Endothelial cell of umbilical vein (primary cell): ENCODE measurements at regions not wholly inside any gene's neighbourhood (a gene's known extent, or its start where the extent isn't known, plus 50 kb on each side); places are given as distances from the start of the nearest gene placed in this dataset.

Experiments used
- BruUV-seq: library from RNA; stranded (reverse); fragments of 400-500 nt; replicated peaks from 2 replicates; lab custom pipeline; 2021; lab: Mats Ljungman, UMichigan
- CTCF ChIA-PET: fragments of 300-600, 350-600 bp; sonication (Branson Sonifier 250); formaldehyde crosslinking; loops from one replicate; lab custom pipeline; 2021; ENCODE audit warnings: antibody characterized with exemption, inconsistent platforms; lab: Charles Lee
- POLR2A ChIA-PET: fragments of 300-600, 350-600 bp; sonication (Branson Sonifier 250); formaldehyde crosslinking; loops from one replicate; lab custom pipeline; 2021; ENCODE audit warnings: antibody characterized with exemption, inconsistent platforms; lab: Charles Lee
- DNase-seq: peaks from one replicate; pipeline ENCODE4 v3.0.0-alpha.2; 2011; ENCODE audit warnings: low read depth, low spot score
- FAIRE-seq: peaks from 2 replicates; lab custom pipeline; 2011; peaks lifted over from hg19 to GRCh38; lab: Jason Lieb, UNC
- H2AFZ ChIP-seq: 2 replicates; pipeline ENCODE4 v1.6.0; 2012; ENCODE audit warnings: low read depth, low read length, control low read depth, inconsistent platforms
- H3K27ac ChIP-seq: 2 replicates; pipeline ENCODE4 v1.5.1; 2011; ENCODE audit warnings: low read depth, mild to moderate bottlenecking, control low read depth, low read length, moderate library complexity; ENCODE audit not compliant: insufficient read depth
- H3K27me3 ChIP-seq, 2 experiments: 2 replicates each; pipeline versions ENCODE4 v1.6.0 to v1.6.1; 2011; ENCODE audit warnings: low read length in 2 of 2, mixed read lengths in 1 of 2; ENCODE audit not compliant: control insufficient read depth in 2 of 2, insufficient read depth in 2 of 2
- H3K36me3 ChIP-seq, 2 experiments: 2 replicates in 1 of 2; 3 replicates in 1 of 2; pipeline ENCODE4 v1.5.1; 2011; ENCODE audit warnings: low read length in 2 of 2, mild to moderate bottlenecking in 1 of 2, moderate library complexity in 1 of 2; ENCODE audit not compliant: control insufficient read depth in 2 of 2, insufficient read depth in 2 of 2; ENCODE audit errors: extremely low read depth in 1 of 2
- H3K4me1 ChIP-seq: 3 replicates; pipeline ENCODE4 v1.5.1; 2011; ENCODE audit warnings: mild to moderate bottlenecking, low read length; ENCODE audit not compliant: control insufficient read depth, insufficient read depth; ENCODE audit errors: extremely low read depth
- H3K4me2 ChIP-seq: 2 replicates; pipeline ENCODE4 v1.6.1; 2011; ENCODE audit warnings: low read length, control low read depth, mixed read lengths; ENCODE audit not compliant: insufficient read depth
- H3K4me3 ChIP-seq, 3 experiments: fragments of 200-600 bp in 1 of 3; sonication (generic), shearing (Covaris generic) in 1 of 3; replicated peaks in 1 of 3; 2 replicates each; pipeline ENCODE4 v1.5.1; 2011 to 2016; ENCODE audit warnings: control low read depth in 3 of 3, low read length in 3 of 3, mild to moderate bottlenecking in 2 of 3, inconsistent platforms in 1 of 3, low read depth in 1 of 3, moderate library complexity in 1 of 3; ENCODE audit not compliant: insufficient read depth in 1 of 3
- H3K79me2 ChIP-seq: 2 replicates; pipeline ENCODE4 v1.6.0; 2012; ENCODE audit warnings: low read length, inconsistent platforms; ENCODE audit not compliant: control insufficient read depth, insufficient read depth
- H3K9ac ChIP-seq: replicated peaks from 2 replicates; pipeline ENCODE3; 2011; ENCODE audit warnings: low read length, control low read depth; ENCODE audit not compliant: insufficient read depth; ENCODE audit errors: extremely low read depth
- H3K9me1 ChIP-seq: replicated peaks from 3 replicates; pipeline ENCODE4 v1.6.0; 2011; ENCODE audit warnings: mild to moderate bottlenecking, low read length; ENCODE audit not compliant: control insufficient read depth, insufficient read depth; ENCODE audit errors: extremely low read depth
- H3K9me3 ChIP-seq: replicated peaks from 2 replicates; pipeline ENCODE4 v1.5.1; 2012; ENCODE audit warnings: low read length, inconsistent platforms; ENCODE audit not compliant: control insufficient read depth, insufficient read depth
- H4K20me1 ChIP-seq: replicated peaks from 2 replicates; pipeline ENCODE3; 2011; ENCODE audit warnings: mild to moderate bottlenecking, low read length; ENCODE audit not compliant: control insufficient read depth, insufficient read depth; ENCODE audit errors: extremely low read depth
- EZH2 ChIP-seq: IDR thresholded peaks from 2 replicates; pipeline ENCODE4 v1.6.1; 2012; ENCODE audit warnings: borderline replicate concordance, low read depth, mild to moderate bottlenecking, moderate library complexity, low read length, inconsistent platforms; ENCODE audit not compliant: severe bottlenecking
- FOS ChIP-seq: IDR thresholded peaks from 2 replicates; pipeline ENCODE4 v1.6.1; 2011; ENCODE audit warnings: mild to moderate bottlenecking, low read length, moderate library complexity, borderline replicate concordance; ENCODE audit not compliant: insufficient read depth
- GATA2 ChIP-seq: IDR thresholded peaks from 2 replicates; pipeline ENCODE4 v1.7.0; 2011; ENCODE audit warnings: low read depth, mild to moderate bottlenecking, moderate library complexity, mixed read lengths, low read length; ENCODE audit not compliant: insufficient read length, insufficient read depth
- JUN ChIP-seq: IDR thresholded peaks from 2 replicates; pipeline ENCODE4 v1.6.1; 2011; ENCODE audit warnings: borderline replicate concordance, low read depth; ENCODE audit not compliant: insufficient read length, insufficient read depth
- MAX ChIP-seq: IDR thresholded peaks from 2 replicates; pipeline ENCODE4 v1.6.1; 2011; ENCODE audit not compliant: insufficient read depth, insufficient read length
- MYC ChIP-seq: IDR thresholded peaks from one replicate; pipeline ENCODE4 v1.6.1; 2011; ENCODE audit warnings: mild to moderate bottlenecking, low read depth, low read length
- POLR2A ChIP-seq: IDR thresholded peaks from 2 replicates; pipeline ENCODE4 v1.6.1; 2012; ENCODE audit warnings: low read depth, mild to moderate bottlenecking, control low read depth, low read length
- POLR2AphosphoS5 ChIP-seq: IDR thresholded peaks from 2 replicates; pipeline ENCODE4 v1.6.1; 2012; ENCODE audit warnings: low read depth, mild to moderate bottlenecking, control low read depth, low read length, moderate library complexity; ENCODE audit not compliant: insufficient read depth
- dilution Hi-C: fragments of 300-500 bp; cut with MboI; formaldehyde crosslinking; loops from one replicate; pipeline ENCODE4 v1.15.0; 2019; ENCODE audit warnings: low sequenced_read_pairs; ENCODE audit not compliant: extremely low pct_ligation_motif_present
- intact Hi-C: fragments of 100-400 bp; cut with micrococcal nuclease; formaldehyde crosslinking; loops from one replicate; pipeline ENCODE4 v1.10.0; 2022

GRCh38 chr1:82455342-82455741 is 654.6 kb downstream of the ADGRL2 start:
- intact Hi-C loops (no loop called here), dilution Hi-C loops (no loop called here)
- DNase-seq = no peak
- no peaks in the 10 kb centered on the region for H3K36me3 ChIP-seq
- no peaks in the 10 kb centered on the region for H3K79me2 ChIP-seq
- ChIA-PET POLR2A (no interaction called here), CTCF (no interaction called here)
- H3K4me2 ChIP-seq = no peak overlapping the region
- no peaks in the 10 kb centered on the region for H3K4me1 ChIP-seq
- TF ChIP-seq MAX (no peak), POLR2A (no peak), JUN (no peak), POLR2AphosphoS5 (no peak), MYC (no peak), GATA2 (no peak), EZH2 (no peak), FOS (no peak)
- H4K20me1 ChIP-seq = no peaks in the 10 kb centered on the region
- no peaks in the 10 kb centered on the region for H3K27me3 ChIP-seq
- H2AFZ ChIP-seq = no peak overlapping the region
- H3K9ac ChIP-seq = no peak overlapping the region
- no peak for FAIRE-seq
- peaks cover 2% of the 10 kb centered on the region for H3K9me3 ChIP-seq
- H3K4me3 ChIP-seq = no peak overlapping the region
- BruUV-seq = no TSS peak
- no peaks in the 10 kb centered on the region for H3K9me1 ChIP-seq
- no peak overlapping the region for H3K27ac ChIP-seq

- H4K20me1 ChIP-seq = no peaks in the 10 kb centered on the region
- H3K4me2 ChIP-seq = no peak overlapping the region
- H3K27ac ChIP-seq = no peak overlapping the region
- no TSS peak for BruUV-seq
- H3K9ac ChIP-seq = no peak overlapping the region
- no peaks in the 10 kb centered on the region for H3K79me2 ChIP-seq
- dilution Hi-C loops (no loop called here), intact Hi-C loops (no loop called here)
- no peaks in the 10 kb centered on the region for H3K4me1 ChIP-seq
- FAIRE-seq = no peak
- ChIA-PET CTCF (no interaction called here), POLR2A (no interaction called here)
- no peak for DNase-seq
- H3K36me3 ChIP-seq = no peaks in the 10 kb centered on the region
- H3K4me3 ChIP-seq = no peak overlapping the region
- no peaks in the 10 kb centered on the region for H3K27me3 ChIP-seq
- H2AFZ ChIP-seq = no peak overlapping the region
- TF ChIP-seq MAX = no peak
- H3K9me1 ChIP-seq = no peaks in the 10 kb centered on the region
- peaks cover 2% of the 10 kb centered on the region for H3K9me3 ChIP-seq
These were observed 653.7 kb downstream of the ADGRL2 start for GRCh38 chr1:82454431-82454830.
